GM23338 (cell line): ENCODE measurements at regions not wholly inside any gene's neighbourhood (a gene's known extent, or its start where the extent isn't known, plus 50 kb on each side); places are given as distances from the start of the nearest gene placed in this dataset.

Experiments
- ATAC-seq: fragments of 200-7000 bp; cut with Tn5 transposase; 3 replicates; pipeline ENCODE4 v1.9.1; 2020
- DNase-seq: peaks from one replicate; pipeline ENCODE4 v3.0.0-alpha.2; 2015; ENCODE audit warnings: low spot score
- H2AFZ ChIP-seq: fragments of 200-600 bp; sonication (generic); 2 replicates; pipeline ENCODE4 v1.8.0; 2016; ENCODE audit warnings: antibody characterized with exemption, mild to moderate bottlenecking, moderate library complexity
- H3F3A ChIP-seq: fragments of 200-600 bp; sonication (generic); replicated peaks from 2 replicates; pipeline ENCODE4 v1.8.0; 2017; ENCODE audit warnings: antibody characterized with exemption, mixed run types, low read depth
- H3K27ac ChIP-seq: fragments of 200-600 bp; sonication (generic); 2 replicates; pipeline ENCODE4 v1.6.1; 2016; ENCODE audit warnings: low read depth
- H3K27me3 ChIP-seq: fragments of 200-600 bp; sonication (generic); 2 replicates; pipeline ENCODE4 v1.8.0; 2016; ENCODE audit warnings: mild to moderate bottlenecking, mixed run types, moderate library complexity; ENCODE audit not compliant: insufficient read depth
- H3K36me3 ChIP-seq: fragments of 200-600 bp; sonication (generic); 2 replicates; pipeline ENCODE4 v1.8.0; 2016; ENCODE audit warnings: mild to moderate bottlenecking; ENCODE audit not compliant: insufficient read depth
- H3K4me1 ChIP-seq: fragments of 200-600 bp; sonication (generic); 2 replicates; pipeline ENCODE4 v1.8.0; 2016; ENCODE audit warnings: mild to moderate bottlenecking, moderate library complexity; ENCODE audit not compliant: insufficient read depth
- H3K4me2 ChIP-seq: fragments of 200-600 bp; sonication (generic); 2 replicates; pipeline ENCODE4 v1.7.1; 2017; ENCODE audit warnings: mixed run types
- H3K4me3 ChIP-seq: fragments of 200-600 bp; sonication (generic); 2 replicates; pipeline ENCODE4 v1.6.1; 2016; ENCODE audit warnings: mixed run types
- H3K79me2 ChIP-seq: fragments of 200-600 bp; sonication (generic); replicated peaks from 2 replicates; pipeline ENCODE4 v1.8.0; 2017; ENCODE audit warnings: mild to moderate bottlenecking; ENCODE audit not compliant: insufficient read depth
- H3K9me2 ChIP-seq: fragments of 200-600 bp; sonication (generic); 2 replicates; pipeline ENCODE4 v1.8.0; 2017; ENCODE audit not compliant: insufficient read depth
- H4K20me1 ChIP-seq: fragments of 200-600 bp; sonication (generic); replicated peaks from 2 replicates; pipeline ENCODE4 v1.8.0; 2017; ENCODE audit warnings: mild to moderate bottlenecking; ENCODE audit not compliant: insufficient read depth
- H3K27ac Mint-ChIP-seq: 2 replicates; pipeline ENCODE4 v1.8.0; 2020; ENCODE audit warnings: inconsistent platforms, mild to moderate bottlenecking, moderate library complexity, mixed read lengths
- H3K27me3 Mint-ChIP-seq: 3 replicates; pipeline ENCODE4 v1.8.0; 2022; ENCODE audit warnings: low read depth, mild to moderate bottlenecking, moderate library complexity, mixed read lengths, inconsistent platforms; ENCODE audit not compliant: insufficient read depth, poor library complexity
- H3K36me3 Mint-ChIP-seq: 3 replicates; pipeline ENCODE4 v1.8.0; 2021; ENCODE audit warnings: low read depth, mild to moderate bottlenecking, inconsistent platforms, moderate library complexity, mixed read lengths
- H3K4me1 Mint-ChIP-seq: 3 replicates; pipeline ENCODE4 v1.8.0; 2020; ENCODE audit warnings: mild to moderate bottlenecking, inconsistent platforms, mixed read lengths
- H3K4me3 Mint-ChIP-seq: 3 replicates; pipeline ENCODE4 v1.8.0; 2021; ENCODE audit warnings: moderate library complexity, mild to moderate bottlenecking, inconsistent platforms, mixed read lengths
- H3K9me3 Mint-ChIP-seq: 3 replicates; pipeline ENCODE4 v1.8.0; 2020; ENCODE audit warnings: moderate library complexity, mild to moderate bottlenecking, inconsistent platforms, mixed read lengths
- CREB1 ChIP-seq: fragments of 250-450 bp; sonication (Bioruptor Pico); IDR thresholded peaks from 2 replicates; pipeline ENCODE4 v1.5.0; 2020; ENCODE audit warnings: low read depth, mild to moderate bottlenecking, moderate library complexity
- EZH2 ChIP-seq: fragments of 200-600 bp; sonication (generic); IDR thresholded peaks from one replicate; pipeline ENCODE4 v1.8.0; 2017; ENCODE audit warnings: antibody characterized with exemption, mild to moderate bottlenecking, low read depth; ENCODE audit not compliant: unreplicated experiment
- EZH2phosphoT487 ChIP-seq: fragments of 200-600 bp; sonication (generic); IDR thresholded peaks from one replicate; pipeline ENCODE4 v1.8.1; 2018; ENCODE audit warnings: antibody characterized with exemption; ENCODE audit not compliant: unreplicated experiment
- ZNF114 ChIP-seq: fragments of 250-450 bp; sonication (Bioruptor Pico); IDR thresholded peaks from 2 replicates; pipeline ENCODE4 v1.5.0; 2020; ENCODE audit warnings: mild to moderate bottlenecking, moderate library complexity
- TF ChIP-seq, protein P1 (sequence below): fragments of 250-450 bp; sonication (Bioruptor Pico); IDR thresholded peaks from 2 replicates; pipeline ENCODE4 v1.5.0; 2020; ENCODE audit warnings: mild to moderate bottlenecking, moderate library complexity

DNA sequence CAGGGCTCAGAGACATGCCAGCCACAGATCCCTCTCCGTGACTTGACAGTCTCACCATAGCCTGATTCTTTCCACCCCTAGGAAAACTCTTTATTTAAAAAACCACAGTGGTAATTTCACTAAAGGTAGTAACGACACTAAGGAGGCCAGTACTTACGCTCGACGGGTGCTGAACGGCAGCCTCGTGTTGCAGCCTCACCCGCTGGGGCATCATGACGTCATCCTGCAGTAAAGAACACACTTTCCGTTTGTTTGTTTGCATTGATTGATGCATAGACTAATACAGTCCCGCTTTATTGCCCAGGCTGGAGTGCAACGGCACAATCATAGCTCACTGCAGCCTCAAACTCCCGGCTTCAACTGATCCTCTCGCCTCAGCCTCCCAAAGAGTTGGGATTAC, 65.1 kb upstream of the METRNL start (continued):
- TF ChIP-seq, protein P1, sequence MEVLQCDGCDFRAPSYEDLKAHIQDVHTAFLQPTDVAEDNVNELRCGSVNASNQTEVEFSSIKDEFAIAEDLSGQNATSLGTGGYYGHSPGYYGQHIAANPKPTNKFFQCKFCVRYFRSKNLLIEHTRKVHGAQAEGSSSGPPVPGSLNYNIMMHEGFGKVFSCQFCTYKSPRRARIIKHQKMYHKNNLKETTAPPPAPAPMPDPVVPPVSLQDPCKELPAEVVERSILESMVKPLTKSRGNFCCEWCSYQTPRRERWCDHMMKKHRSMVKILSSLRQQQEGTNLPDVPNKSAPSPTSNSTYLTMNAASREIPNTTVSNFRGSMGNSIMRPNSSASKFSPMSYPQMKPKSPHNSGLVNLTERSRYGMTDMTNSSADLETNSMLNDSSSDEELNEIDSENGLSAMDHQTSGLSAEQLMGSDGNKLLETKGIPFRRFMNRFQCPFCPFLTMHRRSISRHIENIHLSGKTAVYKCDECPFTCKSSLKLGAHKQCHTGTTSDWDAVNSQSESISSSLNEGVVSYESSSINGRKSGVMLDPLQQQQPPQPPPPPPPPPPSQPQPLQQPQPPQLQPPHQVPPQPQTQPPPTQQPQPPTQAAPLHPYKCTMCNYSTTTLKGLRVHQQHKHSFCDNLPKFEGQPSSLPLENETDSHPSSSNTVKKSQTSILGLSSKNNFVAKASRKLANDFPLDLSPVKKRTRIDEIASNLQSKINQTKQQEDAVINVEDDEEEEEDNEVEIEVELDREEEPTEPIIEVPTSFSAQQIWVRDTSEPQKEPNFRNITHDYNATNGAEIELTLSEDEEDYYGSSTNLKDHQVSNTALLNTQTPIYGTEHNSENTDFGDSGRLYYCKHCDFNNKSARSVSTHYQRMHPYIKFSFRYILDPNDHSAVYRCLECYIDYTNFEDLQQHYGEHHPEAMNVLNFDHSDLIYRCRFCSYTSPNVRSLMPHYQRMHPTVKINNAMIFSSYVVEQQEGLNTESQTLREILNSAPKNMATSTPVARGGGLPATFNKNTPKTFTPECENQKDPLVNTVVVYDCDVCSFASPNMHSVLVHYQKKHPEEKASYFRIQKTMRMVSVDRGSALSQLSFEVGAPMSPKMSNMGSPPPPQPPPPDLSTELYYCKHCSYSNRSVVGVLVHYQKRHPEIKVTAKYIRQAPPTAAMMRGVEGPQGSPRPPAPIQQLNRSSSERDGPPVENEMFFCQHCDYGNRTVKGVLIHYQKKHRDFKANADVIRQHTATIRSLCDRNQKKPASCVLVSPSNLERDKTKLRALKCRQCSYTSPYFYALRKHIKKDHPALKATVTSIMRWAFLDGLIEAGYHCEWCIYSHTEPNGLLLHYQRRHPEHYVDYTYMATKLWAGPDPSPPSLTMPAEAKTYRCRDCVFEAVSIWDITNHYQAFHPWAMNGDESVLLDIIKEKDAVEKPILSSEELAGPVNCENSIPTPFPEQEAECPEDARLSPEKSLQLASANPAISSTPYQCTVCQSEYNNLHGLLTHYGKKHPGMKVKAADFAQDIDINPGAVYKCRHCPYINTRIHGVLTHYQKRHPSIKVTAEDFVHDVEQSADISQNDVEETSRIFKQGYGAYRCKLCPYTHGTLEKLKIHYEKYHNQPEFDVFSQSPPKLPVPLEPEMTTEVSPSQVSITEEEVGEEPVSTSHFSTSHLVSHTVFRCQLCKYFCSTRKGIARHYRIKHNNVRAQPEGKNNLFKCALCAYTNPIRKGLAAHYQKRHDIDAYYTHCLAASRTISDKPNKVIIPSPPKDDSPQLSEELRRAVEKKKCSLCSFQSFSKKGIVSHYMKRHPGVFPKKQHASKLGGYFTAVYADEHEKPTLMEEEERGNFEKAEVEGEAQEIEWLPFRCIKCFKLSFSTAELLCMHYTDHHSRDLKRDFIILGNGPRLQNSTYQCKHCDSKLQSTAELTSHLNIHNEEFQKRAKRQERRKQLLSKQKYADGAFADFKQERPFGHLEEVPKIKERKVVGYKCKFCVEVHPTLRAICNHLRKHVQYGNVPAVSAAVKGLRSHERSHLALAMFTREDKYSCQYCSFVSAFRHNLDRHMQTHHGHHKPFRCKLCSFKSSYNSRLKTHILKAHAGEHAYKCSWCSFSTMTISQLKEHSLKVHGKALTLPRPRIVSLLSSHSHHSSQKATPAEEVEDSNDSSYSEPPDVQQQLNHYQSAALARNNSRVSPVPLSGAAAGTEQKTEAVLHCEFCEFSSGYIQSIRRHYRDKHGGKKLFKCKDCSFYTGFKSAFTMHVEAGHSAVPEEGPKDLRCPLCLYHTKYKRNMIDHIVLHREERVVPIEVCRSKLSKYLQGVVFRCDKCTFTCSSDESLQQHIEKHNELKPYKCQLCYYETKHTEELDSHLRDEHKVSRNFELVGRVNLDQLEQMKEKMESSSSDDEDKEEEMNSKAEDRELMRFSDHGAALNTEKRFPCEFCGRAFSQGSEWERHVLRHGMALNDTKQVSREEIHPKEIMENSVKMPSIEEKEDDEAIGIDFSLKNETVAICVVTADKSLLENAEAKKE (CRISPR knock-in tag) = no peak
- TF ChIP-seq ZNF114 (no peak), CREB1 (CRISPR knock-in tag) (no peak), EZH2phosphoT487 (no peak)

DNA sequence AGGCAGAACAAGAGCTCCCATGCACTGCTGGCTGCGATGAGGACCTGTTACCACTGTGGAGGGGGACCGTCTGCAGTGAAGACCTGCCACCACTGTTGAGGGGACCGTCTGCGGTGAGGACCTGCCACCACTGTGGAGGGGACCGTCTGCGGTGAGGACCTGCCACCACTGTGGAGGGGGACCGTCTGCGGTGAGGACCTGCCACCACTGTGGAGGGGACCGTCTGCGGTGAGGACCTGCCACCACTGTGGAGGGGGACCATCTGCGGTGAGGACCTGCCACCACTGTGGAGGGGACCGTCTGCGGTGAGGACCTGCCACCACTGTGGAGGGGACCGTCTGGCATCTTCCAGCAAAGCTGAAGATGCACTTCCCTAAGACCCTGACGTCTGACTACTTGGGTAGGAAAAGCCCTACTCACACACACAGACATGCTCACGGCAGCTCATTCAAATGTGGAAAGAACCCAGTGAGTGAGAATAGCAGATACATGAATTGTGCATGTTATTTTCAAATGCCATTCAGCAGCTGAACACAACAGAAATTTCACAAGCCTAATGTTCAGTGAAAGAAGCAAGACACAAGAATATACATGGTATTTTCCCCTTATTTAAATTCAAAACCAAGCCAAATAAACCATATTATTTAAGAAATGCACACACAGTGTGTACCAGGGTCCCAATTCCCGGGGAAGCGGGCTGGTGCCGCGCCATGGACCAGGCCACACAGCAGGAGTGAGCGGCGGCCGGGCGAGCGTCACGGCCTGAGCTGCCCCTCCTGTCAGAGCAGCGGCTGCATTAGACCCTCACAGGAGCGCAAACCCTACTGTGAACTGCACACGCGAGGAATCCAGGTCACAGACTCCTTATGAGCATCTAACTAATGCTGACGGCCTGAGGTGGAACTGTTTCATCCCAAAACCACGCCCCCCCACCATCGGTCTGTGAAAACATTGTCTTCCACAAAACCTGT, 64.2 kb upstream of the METRNL start:
- Histone ChIP-seq H3K9me2 (no peaks in the 10 kb centered on the region), H3K36me3 (no peaks in the 10 kb centered on the region), H3K4me2 (no peak overlapping the region), H3K27ac (no peak overlapping the region), H3K79me2 (no peaks in the 10 kb centered on the region), H3F3A (no peaks in the 10 kb centered on the region), H4K20me1 (no peaks in the 10 kb centered on the region), H3K4me3 (no peak overlapping the region), H2AFZ (no peak overlapping the region), H3K27me3 (no peaks in the 10 kb centered on the region), H3K4me1 (no peaks in the 10 kb centered on the region)
- H3K27ac Mint-ChIP-seq = no peak overlapping the region
- H3K4me3 Mint-ChIP-seq = no peak overlapping the region
- ATAC-seq (no peak), DNase-seq (no peak)
- H3K4me1 Mint-ChIP-seq = peaks cover 3% of the 10 kb centered on the region; the same call in 2 of the 3 replicates
- no peak for TF ChIP-seq EZH2
- peaks cover 3% of the 10 kb centered on the region; the same call in 1 of the 3 replicates for H3K9me3 Mint-ChIP-seq
- peaks cover 7% of the 10 kb centered on the region; the same call in 2 of the 3 replicates for H3K36me3 Mint-ChIP-seq
- peaks cover 12% of the 10 kb centered on the region for H3K27me3 Mint-ChIP-seq
